NK-92 treated with Interleukin-12 subunit alpha and Interleukin-12 subunit beta, amount 100 ng/mL, for 24 hours (cell line): ENCODE measurements at regions not wholly inside any gene's neighbourhood (a gene's known extent, or its start where the extent isn't known, plus 50 kb on each side); places are given as distances from the start of the nearest gene placed in this dataset.
A peak's percentile ranks its signal among the peaks of the same experiment; 100 is the strongest.
"Not testable (repeated sequence)": the region's sequence is repeated elsewhere in the genome, so short reads cannot be mapped to it uniquely, and the experiment has no call there.

ENCODE experiments used
- DNase-seq: peaks from one replicate; lab custom pipeline; 2025; lab: John Stamatoyannopoulos, UW

GRCh38 chr5:138702166-138703077 is 50.8 kb upstream of the CTNNA1 start:
- DNase-seq, result no peak

- DNase-seq, result no peak
These were observed 51.5 kb upstream of the CTNNA1 start for GRCh38 chr5:138701678-138702077.

GRCh38 chr5:138700581-138701362 is 52.5 kb upstream of the CTNNA1 start:
- no peak for DNase-seq

GRCh38 chr5:138699482-138699881 is 53.7 kb upstream of the CTNNA1 start:
- no peak for DNase-seq

- DNase-seq, result no peak
These were observed 54.5 kb upstream of the CTNNA1 start for GRCh38 chr5:138698713-138699112.

GRCh38 chr5:138697720-138698360 is 55.4 kb upstream of the CTNNA1 start:
- DNase-seq, result no peak

GRCh38 chr5:138696501-138696900 is 56.7 kb upstream of the CTNNA1 start:
- no peak for DNase-seq

GRCh38 chr5:138695781-138696180 is 57.4 kb upstream of the CTNNA1 start:
- no peak for DNase-seq

GRCh38 chr5:138694146-138694545 is 59.1 kb upstream of the CTNNA1 start:
- DNase-seq, result no peak

GRCh38 chr5:138692370-138692769 is 60.9 kb upstream of the CTNNA1 start:
- DNase-seq, result no peak

- DNase-seq, result no peak
These were observed 66.6 kb upstream of the CTNNA1 start for GRCh38 chr5:138686668-138687067.

GRCh38 chr5:138685193-138685745 is 68.0 kb upstream of the CTNNA1 start:
- no peak for DNase-seq

- not testable (repeated sequence) for DNase-seq
These were observed 70.8 kb upstream of the CTNNA1 start for GRCh38 chr5:138682462-138682861.

GRCh38 chr5:138678826-138679225 is 74.4 kb upstream of the CTNNA1 start:
- not testable (repeated sequence) for DNase-seq

- DNase-seq, result no peak
These were observed 75.4 kb upstream of the CTNNA1 start for GRCh38 chr5:138677782-138678181.

GRCh38 chr5:138676556-138677193 is 76.5 kb upstream of the CTNNA1 start:
- DNase-seq, result no peak

GRCh38 chr5:138676002-138676401 is 77.2 kb upstream of the CTNNA1 start:
- DNase-seq, result no peak

- DNase-seq, result peak; percentile 54
These were observed 84.5 kb upstream of the CTNNA1 start for GRCh38 chr5:138668451-138669380.

- not testable (repeated sequence) for DNase-seq
These were observed 85.4 kb upstream of the CTNNA1 start for GRCh38 chr5:138667782-138668331.

GRCh38 chr5:138666226-138666742 is 86.9 kb upstream of the CTNNA1 start:
- no peak for DNase-seq
